ENCODE measurements at regions not wholly inside any gene's neighbourhood (a gene's known extent, or its start where the extent isn't known, plus 50 kb on each side); places are given as distances from the start of the nearest gene placed in this dataset.

DNA sequence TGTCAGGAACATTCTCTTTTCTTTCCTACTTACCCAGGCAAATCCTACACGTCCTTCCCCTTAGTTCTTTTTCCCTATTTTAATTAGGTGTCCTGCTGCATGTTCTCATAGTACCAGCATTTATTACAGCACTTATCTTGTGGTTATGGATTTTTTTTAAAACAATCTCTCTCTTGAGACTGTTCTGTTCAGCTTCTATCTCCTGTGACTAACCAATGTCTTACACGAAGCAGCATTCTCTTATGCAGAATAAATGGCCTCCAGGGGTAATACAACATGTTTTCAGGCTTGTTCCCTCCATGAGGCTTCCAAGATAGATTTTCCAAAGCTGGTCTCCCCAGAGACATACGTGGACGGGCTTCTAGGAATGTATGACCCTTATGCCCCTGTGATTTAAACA, 1096.1 kb upstream of the CELF2 start:
- H3K9me1 ChIP-seq (ENCODE audit: insufficient read depth, low read length), result no peaks in the 10 kb centered on the region
- no peak overlapping the region for H3K4ac ChIP-seq (ENCODE audit: low read depth, low read length)
- DNase-seq, result no peak
- intact Hi-C loops (cut with micrococcal nuclease) (no loop called here), dilution Hi-C loops (cut with HindIII; ENCODE audit: low sequenced_read_pairs, unreplicated experiment) (no loop called here), in situ Hi-C loops (cut with MboI; ENCODE audit: low sequenced_read_pairs) (no loop called here)
- H3K79me1 ChIP-seq (ENCODE audit: low read depth in 1 of 2, low read length in 2 of 2), result no peaks in the 10 kb centered on the region
- no peak overlapping the region for H3K4me3 ChIP-seq (ENCODE audit: insufficient read depth, low read depth, low read length)
- no peak overlapping the region for H3K18ac ChIP-seq (ENCODE audit: low read depth, low read length)
- H3K9me3 ChIP-seq (ENCODE audit: control insufficient read depth, insufficient read depth, low read length), result 0 out of 2 replicates have a peak, but pooled peaks cover 2% of the 10 kb centered on the region
- no peak overlapping the region for H3K4me2 ChIP-seq (ENCODE audit: low read depth, low read length)
- H2AFZ ChIP-seq (replicated peaks; ENCODE audit: low read length, poor library complexity), result no peak overlapping the region
- 40% methylated on average over 1 of the region's 4 CpGs; no CpG with 5 or more reads in 1 of the 2 experiments for WGBS, 2 experiments (ENCODE audit: extremely low coverage in 2 of 2, insufficient read length in 1 of 2)
- TF ChIP-seq MAFK (IDR thresholded peaks at IDR 0.05; ENCODE audit: low read depth, low read length), result no peak
- TF ChIP-seq MXI1 (IDR thresholded peaks at IDR 0.05; ENCODE audit: borderline replicate concordance, low read depth, low read length), result no peak
- TF ChIP-seq NFE2L2 (IDR thresholded peaks at IDR 0.05; ENCODE audit: low read depth, low read length), result no peak
- no peak for TF ChIP-seq CEBPB (IDR thresholded peaks at IDR 0.05; ENCODE audit: low read depth, low read length)
- no peak for TF ChIP-seq POLR2A (IDR thresholded peaks at IDR 0.05; ENCODE audit: low read depth, low read length)
- no peak for TF ChIP-seq RAD21 (IDR thresholded peaks at IDR 0.05; ENCODE audit: low read length)
- TF ChIP-seq, protein P1, sequence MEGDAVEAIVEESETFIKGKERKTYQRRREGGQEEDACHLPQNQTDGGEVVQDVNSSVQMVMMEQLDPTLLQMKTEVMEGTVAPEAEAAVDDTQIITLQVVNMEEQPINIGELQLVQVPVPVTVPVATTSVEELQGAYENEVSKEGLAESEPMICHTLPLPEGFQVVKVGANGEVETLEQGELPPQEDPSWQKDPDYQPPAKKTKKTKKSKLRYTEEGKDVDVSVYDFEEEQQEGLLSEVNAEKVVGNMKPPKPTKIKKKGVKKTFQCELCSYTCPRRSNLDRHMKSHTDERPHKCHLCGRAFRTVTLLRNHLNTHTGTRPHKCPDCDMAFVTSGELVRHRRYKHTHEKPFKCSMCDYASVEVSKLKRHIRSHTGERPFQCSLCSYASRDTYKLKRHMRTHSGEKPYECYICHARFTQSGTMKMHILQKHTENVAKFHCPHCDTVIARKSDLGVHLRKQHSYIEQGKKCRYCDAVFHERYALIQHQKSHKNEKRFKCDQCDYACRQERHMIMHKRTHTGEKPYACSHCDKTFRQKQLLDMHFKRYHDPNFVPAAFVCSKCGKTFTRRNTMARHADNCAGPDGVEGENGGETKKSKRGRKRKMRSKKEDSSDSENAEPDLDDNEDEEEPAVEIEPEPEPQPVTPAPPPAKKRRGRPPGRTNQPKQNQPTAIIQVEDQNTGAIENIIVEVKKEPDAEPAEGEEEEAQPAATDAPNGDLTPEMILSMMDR (conservative IDR thresholded peaks at IDR 0.05; ENCODE audit: low read depth, low read length), result no peak
- no peak for TF ChIP-seq FOS (IDR thresholded peaks at IDR 0.05; ENCODE audit: low read depth, low read length)
- TF ChIP-seq MAZ (IDR thresholded peaks at IDR 0.05; ENCODE audit: borderline replicate concordance, low read depth, low read length), result no peak
- TF ChIP-seq BHLHE40 (IDR thresholded peaks at IDR 0.05; ENCODE audit: low read depth, low read length), result no peak
- TF ChIP-seq RCOR1 (IDR thresholded peaks at IDR 0.05; ENCODE audit: insufficient replicate concordance, low read length), result no peak
- TF ChIP-seq CHD1 (IDR thresholded peaks at IDR 0.05; ENCODE audit: low read depth, low read length), result no peak
- TF ChIP-seq, protein P2, sequence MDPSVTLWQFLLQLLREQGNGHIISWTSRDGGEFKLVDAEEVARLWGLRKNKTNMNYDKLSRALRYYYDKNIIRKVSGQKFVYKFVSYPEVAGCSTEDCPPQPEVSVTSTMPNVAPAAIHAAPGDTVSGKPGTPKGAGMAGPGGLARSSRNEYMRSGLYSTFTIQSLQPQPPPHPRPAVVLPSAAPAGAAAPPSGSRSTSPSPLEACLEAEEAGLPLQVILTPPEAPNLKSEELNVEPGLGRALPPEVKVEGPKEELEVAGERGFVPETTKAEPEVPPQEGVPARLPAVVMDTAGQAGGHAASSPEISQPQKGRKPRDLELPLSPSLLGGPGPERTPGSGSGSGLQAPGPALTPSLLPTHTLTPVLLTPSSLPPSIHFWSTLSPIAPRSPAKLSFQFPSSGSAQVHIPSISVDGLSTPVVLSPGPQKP (IDR thresholded peaks at IDR 0.05; ENCODE audit: borderline replicate concordance, low read depth, low read length), result no peak
- TF ChIP-seq, protein P3, sequence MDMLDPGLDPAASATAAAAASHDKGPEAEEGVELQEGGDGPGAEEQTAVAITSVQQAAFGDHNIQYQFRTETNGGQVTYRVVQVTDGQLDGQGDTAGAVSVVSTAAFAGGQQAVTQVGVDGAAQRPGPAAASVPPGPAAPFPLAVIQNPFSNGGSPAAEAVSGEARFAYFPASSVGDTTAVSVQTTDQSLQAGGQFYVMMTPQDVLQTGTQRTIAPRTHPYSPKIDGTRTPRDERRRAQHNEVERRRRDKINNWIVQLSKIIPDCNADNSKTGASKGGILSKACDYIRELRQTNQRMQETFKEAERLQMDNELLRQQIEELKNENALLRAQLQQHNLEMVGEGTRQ (IDR thresholded peaks at IDR 0.05; ENCODE audit: low read depth, low read length), result no peak
- TF ChIP-seq SMC3 (IDR thresholded peaks at IDR 0.05; ENCODE audit: low read depth, low read length), result no peak
- no peak for TF ChIP-seq RFX5 (IDR thresholded peaks at IDR 0.05; ENCODE audit: low read depth, low read length)
- no peak overlapping the region for H3K23ac ChIP-seq (ENCODE audit: low read depth, low read length)
- no peak overlapping the region for H3K9ac ChIP-seq (ENCODE audit: low read depth, low read length)
- no peaks in the 10 kb centered on the region for H4K20me1 ChIP-seq (ENCODE audit: insufficient read depth, low read length)
- no peak overlapping the region for H4K91ac ChIP-seq (ENCODE audit: insufficient read depth, low read depth, low read length)
- no peak overlapping the region for H3K27ac ChIP-seq (ENCODE audit: insufficient read depth, low read length)
- H2BK20ac ChIP-seq (ENCODE audit: low read depth, low read length), result no peak overlapping the region
- H4K8ac ChIP-seq (ENCODE audit: low read depth in 2 of 2, low read length in 2 of 2), result no peak overlapping the region
- no peak overlapping the region for H2BK120ac ChIP-seq (ENCODE audit: low read depth, low read length)
- no peak overlapping the region for H2BK5ac ChIP-seq (ENCODE audit: low read depth, low read length, poor library complexity, severe bottlenecking)
- H3K56ac ChIP-seq (ENCODE audit: extremely low read depth, insufficient read depth, low read length), result no peak overlapping the region
- H3K27me3 ChIP-seq (ENCODE audit: control insufficient read depth, insufficient read depth, low read length), result no peaks in the 10 kb centered on the region
- no peak overlapping the region for H2AK9ac ChIP-seq (replicated peaks; ENCODE audit: low read depth, low read length, poor library complexity)
- H2AK5ac ChIP-seq (ENCODE audit: low read depth, low read length), result no peak overlapping the region
- no peak overlapping the region for H4K5ac ChIP-seq (ENCODE audit: low read depth, low read length)
- no TSS peak for BruUV-seq (replicated peaks)
- CTCF ChIA-PET, result no interaction called here
- no peak overlapping the region for H3K14ac ChIP-seq (replicated peaks; ENCODE audit: low read depth, low read length)
- H3K36me3 ChIP-seq (ENCODE audit: control insufficient read depth, insufficient read depth, low read length), result no peaks in the 10 kb centered on the region
- no peak for ATAC-seq (ENCODE audit: low read depth)
- POLR2A ChIA-PET (ENCODE audit: unreplicated experiment), result no interaction called here
- H2BK15ac ChIP-seq (ENCODE audit: low read depth, low read length), result no peak overlapping the region
- H3K4me1 ChIP-seq (ENCODE audit: control insufficient read depth, insufficient read depth, low read length), result no peaks in the 10 kb centered on the region

Data from IMR-90 (cell line).